ENCODE measurements at regions not wholly inside any gene's neighbourhood (a gene's known extent, or its start where the extent isn't known, plus 50 kb on each side); places are given as distances from the start of the nearest gene placed in this dataset.

DNA sequence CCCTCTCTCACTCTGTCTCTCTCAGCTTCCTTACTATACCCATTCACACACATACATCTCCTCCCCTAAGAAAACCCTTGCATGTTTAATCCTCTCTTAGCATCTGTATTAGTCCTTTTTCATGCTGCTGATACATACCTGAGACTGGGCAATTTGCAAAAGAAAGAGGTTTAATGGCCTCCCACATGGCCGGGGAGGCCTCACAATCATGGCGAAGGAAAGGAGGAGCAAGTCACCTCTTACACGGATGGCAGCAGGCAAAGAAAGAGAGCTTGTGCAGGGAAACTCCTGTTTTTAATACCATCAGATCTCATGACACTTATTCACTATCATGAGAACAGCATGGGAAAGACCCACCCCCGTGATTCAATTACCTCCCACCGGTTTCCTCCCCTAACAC lies 398.5 kb upstream of the SASH1 start:
- TF ChIP-seq CTCF (IDR thresholded peaks at IDR 0.05; ENCODE audit: insufficient read depth, low read depth, low read length) (no peak), EZH2 (IDR thresholded peaks at IDR 0.05; ENCODE audit: insufficient read depth, low read length) (no peak)

Data from astrocyte (in vitro differentiated cells and primary cell).